Lung (tissue), 11 donors: ENCODE measurements at regions not wholly inside any gene's neighbourhood (a gene's known extent, or its start where the extent isn't known, plus 50 kb on each side); places are given as distances from the start of the nearest gene placed in this dataset.
A peak's percentile ranks its signal among the peaks of the same experiment; 100 is the strongest.
"Not testable (repeated sequence)": the region's sequence is repeated elsewhere in the genome, so short reads cannot be mapped to it uniquely, and the experiment has no call there.

Experiments used
- ATAC-seq: fragments of 200-7000 bp; cut with Tn5 transposase; one replicate; pipeline ENCODE4 v1.9.1; 2020; ENCODE audit warnings: moderate number of reproducible peaks; ENCODE audit not compliant: insufficient read depth, low FRiP score
- DNase-seq, 3 donors: peaks; one replicate each; pipeline ENCODE4 v3.0.0-alpha.2; 2013 to 2017
- H3K27ac ChIP-seq, 2 donors: one replicate each; pipeline ENCODE4 v1.5.1; 2013; ENCODE audit warnings: mild to moderate bottlenecking in 2 of 2, moderate library complexity in 2 of 2, control low read depth in 1 of 2, inconsistent platforms in 1 of 2, low read depth in 1 of 2, low read length in 1 of 2
- H3K27me3 ChIP-seq, 3 donors: one replicate each; pipeline ENCODE4 v1.5.1; 2013; ENCODE audit warnings: low read length in 2 of 3; ENCODE audit not compliant: control insufficient read depth in 3 of 3, insufficient read depth in 3 of 3
- H3K36me3 ChIP-seq, 4 donors: one replicate each; pipeline ENCODE4 v1.5.1; 2013; ENCODE audit warnings: low read length in 4 of 4, mild to moderate bottlenecking in 1 of 4, moderate library complexity in 1 of 4; ENCODE audit not compliant: control insufficient read depth in 4 of 4, insufficient read depth in 4 of 4
- H3K4me1 ChIP-seq, 5 donors: one replicate each; pipeline ENCODE4 v1.5.1; 2013; ENCODE audit warnings: low read length in 5 of 5, mild to moderate bottlenecking in 2 of 5, moderate library complexity in 1 of 5; ENCODE audit not compliant: control insufficient read depth in 5 of 5, insufficient read depth in 5 of 5
- H3K4me3 ChIP-seq: one replicate; pipeline ENCODE4 v1.5.1; 2013; ENCODE audit warnings: mild to moderate bottlenecking, control low read depth, moderate library complexity
- H3K9ac ChIP-seq, 2 donors: one replicate each; pipeline ENCODE4 v1.5.1; 2013; ENCODE audit warnings: low read length in 2 of 2, control low read depth in 1 of 2; ENCODE audit not compliant: insufficient read depth in 1 of 2
- H3K9me3 ChIP-seq, 4 donors: one replicate each; pipeline ENCODE4 v1.5.1; 2013; ENCODE audit warnings: low read length in 3 of 4, mild to moderate bottlenecking in 1 of 4, moderate library complexity in 1 of 4; ENCODE audit not compliant: control insufficient read depth in 4 of 4, insufficient read depth in 3 of 4
- WGBS, 2 donors: extraction: QIAGEN DNeasy Blood & Tissue Kit; methylation state at CpG; one replicate each; pipeline ENCODE4 v1.1.7; 2013; 5-methylcytosine and 5-hydroxymethylcytosine counted together
- TF ChIP-seq, protein P1 (sequence below): IDR thresholded peaks from 2 replicates; pipeline ENCODE4 v1.5.1; 2012; ENCODE audit warnings: mild to moderate bottlenecking; ENCODE audit errors: control extremely low read depth, extremely low read depth
- donor health status: control.
- donor health status: control.
- donor health status: Bipolar disorder and iron deficiency.
- donor health status: healthy.
- donor health status: DM: yes; HTN: yes; CAD: no.

DNA sequence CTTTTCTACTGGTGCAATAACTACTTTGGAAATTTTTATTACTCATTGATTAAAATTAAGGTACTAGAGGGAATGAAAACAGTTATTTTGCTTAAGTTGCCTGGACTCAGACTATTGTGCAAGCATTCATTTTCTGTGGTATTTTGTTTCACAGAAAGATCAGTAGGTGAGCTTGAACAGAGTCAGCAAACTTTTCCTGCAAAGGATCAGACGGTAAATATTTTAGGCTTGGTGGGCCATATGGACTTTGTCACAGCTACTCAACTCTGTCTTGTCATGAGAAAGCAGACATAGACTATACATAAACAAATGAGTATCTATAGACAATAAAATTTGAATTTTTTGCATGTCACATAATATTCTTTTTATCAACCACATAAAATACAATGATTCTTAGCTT lies 1036.4 kb downstream of the NR2F1-AS1 start:
- H3K36me3 ChIP-seq, result no peaks in the 10 kb centered on the region
- no peak overlapping the region for H3K4me3 ChIP-seq
- H3K9ac ChIP-seq, result no peak overlapping the region
- 70 to 77% methylated on average over 1 of the region's 1 CpG for WGBS, 2 donors
- TF ChIP-seq, protein P1, sequence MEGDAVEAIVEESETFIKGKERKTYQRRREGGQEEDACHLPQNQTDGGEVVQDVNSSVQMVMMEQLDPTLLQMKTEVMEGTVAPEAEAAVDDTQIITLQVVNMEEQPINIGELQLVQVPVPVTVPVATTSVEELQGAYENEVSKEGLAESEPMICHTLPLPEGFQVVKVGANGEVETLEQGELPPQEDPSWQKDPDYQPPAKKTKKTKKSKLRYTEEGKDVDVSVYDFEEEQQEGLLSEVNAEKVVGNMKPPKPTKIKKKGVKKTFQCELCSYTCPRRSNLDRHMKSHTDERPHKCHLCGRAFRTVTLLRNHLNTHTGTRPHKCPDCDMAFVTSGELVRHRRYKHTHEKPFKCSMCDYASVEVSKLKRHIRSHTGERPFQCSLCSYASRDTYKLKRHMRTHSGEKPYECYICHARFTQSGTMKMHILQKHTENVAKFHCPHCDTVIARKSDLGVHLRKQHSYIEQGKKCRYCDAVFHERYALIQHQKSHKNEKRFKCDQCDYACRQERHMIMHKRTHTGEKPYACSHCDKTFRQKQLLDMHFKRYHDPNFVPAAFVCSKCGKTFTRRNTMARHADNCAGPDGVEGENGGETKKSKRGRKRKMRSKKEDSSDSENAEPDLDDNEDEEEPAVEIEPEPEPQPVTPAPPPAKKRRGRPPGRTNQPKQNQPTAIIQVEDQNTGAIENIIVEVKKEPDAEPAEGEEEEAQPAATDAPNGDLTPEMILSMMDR, result no peak
- DNase-seq, result peak; percentile 26 to 76 (median 73)
- H3K4me1 ChIP-seq, result peaks cover 0 to 32% (median 2%) of the 10 kb centered on the region in 5 donors
- H3K27ac ChIP-seq, result no peak overlapping the region
- peaks cover 0 to 2% (median under 1%) of the 10 kb centered on the region in 4 donors for H3K9me3 ChIP-seq
- ATAC-seq, result no peak
- H3K27me3 ChIP-seq, result no peaks in the 10 kb centered on the region

DNA sequence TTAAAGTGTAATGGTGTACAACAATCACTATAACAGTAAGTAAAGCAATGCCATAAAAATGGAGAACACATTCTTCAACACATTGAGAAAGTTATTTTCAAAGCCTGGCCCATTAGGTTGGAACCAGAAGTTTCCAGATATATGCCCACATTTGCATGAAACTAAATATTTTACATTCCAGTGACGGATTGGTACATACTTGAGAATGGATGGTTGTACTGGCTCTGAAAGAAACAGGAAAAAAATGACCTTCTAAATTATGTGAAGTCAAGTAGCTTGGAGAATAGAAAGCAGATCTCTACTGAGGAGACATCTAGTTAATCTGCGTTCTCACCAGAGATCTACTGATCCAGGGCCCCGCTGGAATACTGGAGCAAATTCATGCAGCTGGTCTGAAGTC lies 1037.0 kb downstream of the NR2F1-AS1 start:
- TF ChIP-seq, protein P1, result no peak
- peaks cover 0 to 2% (median under 1%) of the 10 kb centered on the region in 4 donors for H3K9me3 ChIP-seq
- ATAC-seq (no peak), DNase-seq (peak in 2 of 3 donors; percentile 41 to 55)
- H3K9ac ChIP-seq, result no peak overlapping the region
- H3K27ac ChIP-seq, result no peak overlapping the region
- 61 to 85% methylated on average over 3 of the region's 3 CpGs for WGBS, 2 donors
- peaks cover 0 to 26% (median 1%) of the 10 kb centered on the region in 5 donors for H3K4me1 ChIP-seq
- H3K4me3 ChIP-seq, result no peak overlapping the region
- H3K27me3 ChIP-seq, result no peaks in the 10 kb centered on the region
- no peaks in the 10 kb centered on the region for H3K36me3 ChIP-seq

DNA sequence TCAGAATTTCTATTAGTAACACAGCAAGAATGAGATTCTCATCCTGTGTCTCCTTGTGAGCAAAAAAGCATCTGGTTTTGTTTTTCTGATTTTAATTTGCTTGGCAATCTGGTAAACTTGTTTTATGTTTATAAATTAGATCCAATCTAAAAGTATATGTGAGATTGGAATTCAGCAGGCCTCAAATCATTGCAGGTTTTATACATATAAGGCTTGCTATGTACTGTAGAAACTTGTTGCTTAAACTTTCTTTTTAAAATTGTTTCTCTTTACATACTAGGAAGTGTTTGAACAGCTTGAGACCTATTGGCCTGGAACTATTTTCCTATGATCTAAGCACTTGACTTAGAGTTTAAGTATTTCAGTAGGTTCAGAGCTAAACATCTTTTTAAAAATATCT lies 1037.8 kb downstream of the NR2F1-AS1 start:
- Histone ChIP-seq H3K9ac (no peak overlapping the region), H3K27ac (no peak overlapping the region), H3K4me3 (no peak overlapping the region), H3K4me1 (peaks cover 0 to 25% (median 0%) of the 10 kb centered on the region in 5 donors), H3K27me3 (no peaks in the 10 kb centered on the region), H3K9me3 (peaks cover 0 to 2% (median under 1%) of the 10 kb centered on the region in 4 donors), H3K36me3 (no peaks in the 10 kb centered on the region)
- ATAC-seq, result no peak
- TF ChIP-seq, protein P1, result no peak
- peak in 2 of 3 donors; percentile 27 to 55 for DNase-seq

DNA sequence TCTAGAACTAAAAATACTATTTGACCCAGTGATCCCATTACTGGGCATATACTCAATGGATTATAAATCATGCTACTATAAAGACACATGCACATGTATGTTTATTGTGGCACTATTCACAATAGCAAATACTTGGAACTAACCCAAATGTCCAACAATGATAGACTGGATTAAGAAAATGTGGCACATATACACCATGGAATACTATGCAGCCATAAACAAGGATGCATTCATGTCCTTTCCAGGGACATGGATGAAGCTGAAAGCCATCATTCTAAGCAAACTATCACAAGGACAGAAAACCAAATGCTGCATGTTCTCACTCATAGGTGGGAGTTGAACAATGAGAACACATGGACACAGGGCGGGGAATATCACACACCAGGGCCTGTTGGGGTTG lies 1039.0 kb downstream of the NR2F1-AS1 start:
- WGBS, 2 donors, result 90 to 100% methylated on average over 1 of the region's 1 CpG
- peaks cover 0 to 25% (median 0%) of the 10 kb centered on the region in 5 donors for H3K4me1 ChIP-seq
- not testable (repeated sequence) for H3K9me3 ChIP-seq, ATAC-seq, DNase-seq, H3K36me3 ChIP-seq, H3K27ac ChIP-seq, H3K9ac ChIP-seq, H3K4me3 ChIP-seq, H3K27me3 ChIP-seq
